Suprapubic skin (tissue), 4 donors: ENCODE measurements at regions not wholly inside any gene's neighbourhood (a gene's known extent, or its start where the extent isn't known, plus 50 kb on each side); places are given as distances from the start of the nearest gene placed in this dataset.

Source experiments
- POLR2A ChIP-seq, 2 donors: fragments of 450-650 bp; IDR thresholded peaks; one replicate each; pipeline ENCODE4 v1.6.1; 2017; ENCODE audit warnings: antibody characterized with exemption in 2 of 2, mild to moderate bottlenecking in 2 of 2, moderate library complexity in 2 of 2
- POLR2AphosphoS5 ChIP-seq, 3 donors: sonication (generic); formaldehyde crosslinking; IDR thresholded peaks; one replicate each; pipeline ENCODE4 v1.6.1; 2017; ENCODE audit warnings: antibody characterized with exemption in 3 of 3
- TF ChIP-seq, protein P1 (sequence below), 2 donors: fragments of 200-600 bp in 1 of 2; fragments of 450-650 bp in 1 of 2; sonication (generic) in 1 of 2; IDR thresholded peaks; one replicate each; pipeline ENCODE4 v1.5.1; 2016 to 2019; ENCODE audit warnings: antibody characterized with exemption in 2 of 2, mild to moderate bottlenecking in 1 of 2, moderate library complexity in 1 of 2

- TF ChIP-seq, protein P1, sequence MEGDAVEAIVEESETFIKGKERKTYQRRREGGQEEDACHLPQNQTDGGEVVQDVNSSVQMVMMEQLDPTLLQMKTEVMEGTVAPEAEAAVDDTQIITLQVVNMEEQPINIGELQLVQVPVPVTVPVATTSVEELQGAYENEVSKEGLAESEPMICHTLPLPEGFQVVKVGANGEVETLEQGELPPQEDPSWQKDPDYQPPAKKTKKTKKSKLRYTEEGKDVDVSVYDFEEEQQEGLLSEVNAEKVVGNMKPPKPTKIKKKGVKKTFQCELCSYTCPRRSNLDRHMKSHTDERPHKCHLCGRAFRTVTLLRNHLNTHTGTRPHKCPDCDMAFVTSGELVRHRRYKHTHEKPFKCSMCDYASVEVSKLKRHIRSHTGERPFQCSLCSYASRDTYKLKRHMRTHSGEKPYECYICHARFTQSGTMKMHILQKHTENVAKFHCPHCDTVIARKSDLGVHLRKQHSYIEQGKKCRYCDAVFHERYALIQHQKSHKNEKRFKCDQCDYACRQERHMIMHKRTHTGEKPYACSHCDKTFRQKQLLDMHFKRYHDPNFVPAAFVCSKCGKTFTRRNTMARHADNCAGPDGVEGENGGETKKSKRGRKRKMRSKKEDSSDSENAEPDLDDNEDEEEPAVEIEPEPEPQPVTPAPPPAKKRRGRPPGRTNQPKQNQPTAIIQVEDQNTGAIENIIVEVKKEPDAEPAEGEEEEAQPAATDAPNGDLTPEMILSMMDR (IDR thresholded peaks at IDR 0.05): no peak
- no peak for TF ChIP-seq POLR2AphosphoS5 (IDR thresholded peaks at IDR 0.05)
- TF ChIP-seq POLR2A (IDR thresholded peaks at IDR 0.05): no peak
These were observed 84.3 kb downstream of the ZC3H11B start for GRCh38 chr1:219528633-219529032.
